ENCODE measurements at regions not wholly inside any gene's neighbourhood (a gene's known extent, or its start where the extent isn't known, plus 50 kb on each side); places are given as distances from the start of the nearest gene placed in this dataset.

DNA sequence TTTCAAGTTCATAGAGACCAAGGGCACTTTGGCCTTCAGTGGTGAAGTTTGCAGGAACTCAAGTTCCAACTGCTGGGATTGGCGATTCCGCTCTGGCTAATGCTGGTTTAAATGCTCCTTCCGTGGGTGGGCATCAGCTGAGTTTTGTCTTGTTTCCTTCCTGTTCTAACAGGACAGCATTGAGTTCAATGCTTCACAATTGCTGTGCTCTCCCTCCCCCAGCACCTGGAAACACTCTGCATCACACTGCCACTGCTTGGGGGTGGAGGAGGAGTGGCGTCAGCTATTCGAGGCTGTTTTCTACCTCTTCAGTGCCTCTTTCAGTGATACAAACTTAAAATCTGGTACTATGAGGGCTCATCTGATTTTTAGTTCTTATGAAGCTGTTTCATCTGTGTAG is 634.9 kb downstream of the FSCB start:
- Histone ChIP-seq H3K4me1 (no peaks in the 10 kb centered on the region), H3K27ac (no peak overlapping the region), H3K9me3 (no peaks in the 10 kb centered on the region), H3K27me3 (no peaks in the 10 kb centered on the region), H3K36me3 (no peaks in the 10 kb centered on the region), H3K4me3 (no peak overlapping the region)
- in situ Hi-C loops (cut with MboI; ENCODE audit: low pct_ligation_motif_present in 1 of 4, low pct_unique_long_range_greater_than_20kb in 1 of 4, low sequenced_read_pairs in 3 of 4) (no loop called here), intact Hi-C loops (cut with DNase I; ENCODE audit: low total_unique reads) (no loop called here)
- TF ChIP-seq, protein P1, sequence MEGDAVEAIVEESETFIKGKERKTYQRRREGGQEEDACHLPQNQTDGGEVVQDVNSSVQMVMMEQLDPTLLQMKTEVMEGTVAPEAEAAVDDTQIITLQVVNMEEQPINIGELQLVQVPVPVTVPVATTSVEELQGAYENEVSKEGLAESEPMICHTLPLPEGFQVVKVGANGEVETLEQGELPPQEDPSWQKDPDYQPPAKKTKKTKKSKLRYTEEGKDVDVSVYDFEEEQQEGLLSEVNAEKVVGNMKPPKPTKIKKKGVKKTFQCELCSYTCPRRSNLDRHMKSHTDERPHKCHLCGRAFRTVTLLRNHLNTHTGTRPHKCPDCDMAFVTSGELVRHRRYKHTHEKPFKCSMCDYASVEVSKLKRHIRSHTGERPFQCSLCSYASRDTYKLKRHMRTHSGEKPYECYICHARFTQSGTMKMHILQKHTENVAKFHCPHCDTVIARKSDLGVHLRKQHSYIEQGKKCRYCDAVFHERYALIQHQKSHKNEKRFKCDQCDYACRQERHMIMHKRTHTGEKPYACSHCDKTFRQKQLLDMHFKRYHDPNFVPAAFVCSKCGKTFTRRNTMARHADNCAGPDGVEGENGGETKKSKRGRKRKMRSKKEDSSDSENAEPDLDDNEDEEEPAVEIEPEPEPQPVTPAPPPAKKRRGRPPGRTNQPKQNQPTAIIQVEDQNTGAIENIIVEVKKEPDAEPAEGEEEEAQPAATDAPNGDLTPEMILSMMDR (IDR thresholded peaks at IDR 0.05): no peak
- TF ChIP-seq POLR2A (IDR thresholded peaks at IDR 0.05): no peak
- TF ChIP-seq EP300 (IDR thresholded peaks at IDR 0.05; ENCODE audit: low read depth): no peak
- no peak for TF ChIP-seq POLR2AphosphoS5 (IDR thresholded peaks at IDR 0.05)
- WGBS, 2 donors (ENCODE audit: low coverage in 1 of 2): 86 to 91% methylated on average over 5 of the region's 5 CpGs
- no peak for DNase-seq

DNA sequence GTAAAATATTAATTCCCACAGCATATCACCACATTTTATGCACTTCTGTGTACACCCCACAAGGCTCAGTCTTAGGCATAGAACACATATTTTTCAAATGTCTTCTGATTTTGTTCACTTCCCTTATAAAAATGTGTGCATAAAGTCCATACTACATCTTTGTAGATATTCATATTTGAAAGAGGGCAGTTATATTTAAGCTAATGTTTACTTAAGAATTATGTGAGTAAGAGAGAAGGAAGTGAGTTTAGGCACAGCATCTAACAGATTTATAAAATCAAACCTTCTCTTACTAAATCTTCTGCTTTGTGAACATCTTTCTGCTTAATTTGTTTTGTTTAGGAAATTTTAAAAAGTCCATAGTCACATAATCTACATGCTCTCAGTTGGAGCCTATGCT is 648.1 kb downstream of the FSCB start:
- intact Hi-C loops (cut with DNase I; ENCODE audit: low total_unique reads) (no loop called here), in situ Hi-C loops (cut with MboI; ENCODE audit: low pct_ligation_motif_present in 1 of 4, low pct_unique_long_range_greater_than_20kb in 1 of 4, low sequenced_read_pairs in 3 of 4) (no loop called here)
- no peak overlapping the region for H3K4me3 ChIP-seq
- TF ChIP-seq POLR2AphosphoS5 (IDR thresholded peaks at IDR 0.05) (no peak), EP300 (IDR thresholded peaks at IDR 0.05; ENCODE audit: low read depth) (no peak), POLR2A (IDR thresholded peaks at IDR 0.05) (no peak)
- TF ChIP-seq, protein P1 (IDR thresholded peaks at IDR 0.05): no peak
- no peak overlapping the region for H3K27ac ChIP-seq
- H3K4me1 ChIP-seq: no peaks in the 10 kb centered on the region
- no peak for DNase-seq
- H3K36me3 ChIP-seq: no peaks in the 10 kb centered on the region
- no peaks in the 10 kb centered on the region for H3K27me3 ChIP-seq
- H3K9me3 ChIP-seq: no peaks in the 10 kb centered on the region

DNA sequence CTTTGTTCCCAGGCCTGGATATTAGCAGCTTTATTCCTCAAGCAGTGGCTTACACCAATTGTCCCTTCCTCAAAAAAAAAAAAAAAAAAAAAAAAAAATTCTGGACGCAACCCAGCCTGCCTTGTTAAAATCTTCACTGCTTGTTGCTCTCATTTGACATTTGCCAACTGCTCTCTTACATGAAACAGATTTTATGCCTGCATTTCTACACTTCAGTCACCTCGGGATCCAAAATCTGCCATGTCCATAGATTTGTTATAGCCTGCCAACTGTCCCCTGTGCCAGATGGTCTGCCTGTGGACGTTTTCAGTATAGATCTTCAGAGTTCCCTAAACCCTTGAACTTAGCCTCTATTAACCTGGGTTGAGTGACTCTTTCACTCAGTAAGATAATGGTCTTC is 651.5 kb downstream of the FSCB start:
- no peaks in the 10 kb centered on the region for H3K27me3 ChIP-seq
- H3K9me3 ChIP-seq: no peaks in the 10 kb centered on the region
- DNase-seq: no peak
- in situ Hi-C loops (cut with MboI; ENCODE audit: low pct_ligation_motif_present in 1 of 4, low pct_unique_long_range_greater_than_20kb in 1 of 4, low sequenced_read_pairs in 3 of 4): no loop called here
- intact Hi-C loops (cut with DNase I; ENCODE audit: low total_unique reads): no loop called here
- 31 to 38% methylated on average over 3 of the region's 3 CpGs for WGBS, 2 donors (ENCODE audit: low coverage in 1 of 2)
- H3K36me3 ChIP-seq: no peaks in the 10 kb centered on the region
- TF ChIP-seq POLR2A (IDR thresholded peaks at IDR 0.05): no peak
- TF ChIP-seq POLR2AphosphoS5 (IDR thresholded peaks at IDR 0.05): no peak
- no peak for TF ChIP-seq EP300 (IDR thresholded peaks at IDR 0.05; ENCODE audit: low read depth)
- TF ChIP-seq, protein P1 (IDR thresholded peaks at IDR 0.05): no peak
- H3K27ac ChIP-seq: no peak overlapping the region
- H3K4me3 ChIP-seq: no peak overlapping the region
- no peaks in the 10 kb centered on the region for H3K4me1 ChIP-seq

DNA sequence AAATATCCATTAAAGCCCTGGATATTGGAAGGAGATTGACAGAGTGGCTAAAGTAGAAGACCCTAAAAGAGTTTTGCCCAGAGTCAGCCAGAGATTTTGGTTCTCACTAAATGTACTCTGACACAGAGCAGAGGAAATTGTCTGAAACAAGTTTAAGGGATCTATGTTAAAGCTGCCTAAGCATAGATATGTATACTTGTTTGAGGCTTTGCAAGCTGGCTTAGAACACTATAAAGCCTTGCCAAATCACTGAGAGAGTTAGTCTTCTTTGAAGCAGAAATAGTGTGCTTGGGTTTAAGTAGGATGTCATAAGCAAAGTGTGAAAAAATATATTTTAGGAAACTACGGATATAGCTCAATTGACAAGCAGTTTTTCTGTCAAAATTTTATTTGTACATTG is 653.5 kb downstream of the FSCB start:
- no peak overlapping the region for H3K27ac ChIP-seq
- DNase-seq: no peak
- H3K36me3 ChIP-seq: no peaks in the 10 kb centered on the region
- H3K4me3 ChIP-seq: no peak overlapping the region
- no peaks in the 10 kb centered on the region for H3K4me1 ChIP-seq
- intact Hi-C loops (cut with DNase I; ENCODE audit: low total_unique reads) (no loop called here), in situ Hi-C loops (cut with MboI; ENCODE audit: low pct_ligation_motif_present in 1 of 4, low pct_unique_long_range_greater_than_20kb in 1 of 4, low sequenced_read_pairs in 3 of 4) (no loop called here)
- H3K9me3 ChIP-seq: no peaks in the 10 kb centered on the region
- TF ChIP-seq POLR2A (IDR thresholded peaks at IDR 0.05): no peak
- TF ChIP-seq, protein P1 (IDR thresholded peaks at IDR 0.05): no peak
- TF ChIP-seq EP300 (IDR thresholded peaks at IDR 0.05; ENCODE audit: low read depth): no peak
- H3K27me3 ChIP-seq: no peaks in the 10 kb centered on the region
- WGBS, 2 donors (ENCODE audit: low coverage in 1 of 2): 81 to 82% methylated on average over 1 of the region's 1 CpG
